ENCODE measurements at regions not wholly inside any gene's neighbourhood (a gene's known extent, or its start where the extent isn't known, plus 50 kb on each side); places are given as distances from the start of the nearest gene placed in this dataset.

DNA sequence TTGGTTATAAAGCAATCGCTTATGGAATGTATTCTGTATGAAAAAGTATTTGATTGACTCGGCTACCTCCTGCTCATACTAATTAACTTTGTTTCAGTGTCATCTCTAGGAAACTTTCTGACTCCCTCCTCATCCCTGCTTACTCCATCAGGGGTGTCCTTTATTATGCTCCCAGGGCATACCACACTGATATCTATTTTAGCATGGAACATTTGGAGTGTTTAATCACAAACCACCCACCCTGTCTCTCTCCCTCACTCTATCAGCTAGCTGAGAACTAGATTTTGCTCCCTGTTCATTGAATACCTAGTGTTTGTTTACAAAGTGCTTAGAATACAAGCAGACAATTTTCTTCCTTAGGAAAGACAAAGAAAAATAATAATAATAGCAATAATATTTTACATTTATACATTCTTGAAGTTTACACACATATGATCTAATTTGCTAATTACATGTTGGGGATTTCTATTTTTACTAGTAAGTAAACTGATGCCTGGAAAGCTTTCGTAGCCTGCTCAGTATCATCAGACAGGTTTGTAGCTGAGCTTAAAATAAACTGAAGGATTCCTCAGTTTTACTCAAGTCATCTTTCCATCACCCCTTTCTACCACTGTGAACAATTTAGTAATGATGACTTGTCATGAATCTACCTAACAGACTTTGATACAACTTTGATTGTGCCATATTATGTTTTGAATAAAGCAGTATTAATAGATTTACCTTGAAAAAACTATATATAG lies 811.4 kb upstream of the HS3ST1 start:
- Histone ChIP-seq H3K27me3 (ENCODE audit: insufficient read depth) (no peaks in the 10 kb centered on the region), H3K9ac (no peak overlapping the region), H3K9me3 (peaks cover 8% of the 10 kb centered on the region; the same call in 1 of the 2 replicates), H3K79me2 (ENCODE audit: insufficient read depth) (no peaks in the 10 kb centered on the region), H3K9me2 (no peaks in the 10 kb centered on the region), H4K20me1 (ENCODE audit: insufficient read depth) (no peaks in the 10 kb centered on the region), H3K4me3 (ENCODE audit: low read depth in 2 of 2, low read length in 1 of 2) (no peak overlapping the region), H3K4me1 (ENCODE audit: control insufficient read depth in 1 of 2, insufficient read depth in 2 of 2, low read depth in 1 of 2, low read length in 1 of 2) (no peaks in the 10 kb centered on the region), H3F3A (replicated peaks; ENCODE audit: insufficient read depth) (no peaks in the 10 kb centered on the region), H2AFZ (ENCODE audit: low read depth) (no peak overlapping the region), H3K4me2 (no peak overlapping the region), H3K36me3 (replicated peaks in 1 of 2; ENCODE audit: control insufficient read depth in 1 of 2, insufficient read depth in 2 of 2, low read length in 1 of 2) (no peaks in the 10 kb centered on the region), H3K27ac (ENCODE audit: low read depth in 2 of 2, low read length in 1 of 2) (no peak overlapping the region)
- ChIA-PET CTCF (interaction anchor here (1.1 kb wide), 1 partner anchor 409 kb away, joined by 3 read pairs; no protein-coding TSS in a partner anchor), POLR2A (no interaction called here)
- DNase-seq = no peak
- 11% methylated on average over 3 of the region's 3 CpGs for WGBS (ENCODE audit: low lambda C conversion rate)
- no peak for TF ChIP-seq FOSL2 (IDR thresholded peaks at IDR 0.05; ENCODE audit: borderline replicate concordance, low read depth)
- no peak for TF ChIP-seq EZH2phosphoT487 (IDR thresholded peaks at IDR 0.05; ENCODE audit: borderline replicate concordance, low read depth)
- no peak for TF ChIP-seq RFX5 (IDR thresholded peaks at IDR 0.05; ENCODE audit: low read length)
- TF ChIP-seq, protein P1, sequence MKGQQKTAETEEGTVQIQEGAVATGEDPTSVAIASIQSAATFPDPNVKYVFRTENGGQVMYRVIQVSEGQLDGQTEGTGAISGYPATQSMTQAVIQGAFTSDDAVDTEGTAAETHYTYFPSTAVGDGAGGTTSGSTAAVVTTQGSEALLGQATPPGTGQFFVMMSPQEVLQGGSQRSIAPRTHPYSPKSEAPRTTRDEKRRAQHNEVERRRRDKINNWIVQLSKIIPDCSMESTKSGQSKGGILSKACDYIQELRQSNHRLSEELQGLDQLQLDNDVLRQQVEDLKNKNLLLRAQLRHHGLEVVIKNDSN (IDR thresholded peaks at IDR 0.05; ENCODE audit: borderline replicate concordance, low read depth) = no peak
- TF ChIP-seq IRF3 (IDR thresholded peaks at IDR 0.05; ENCODE audit: low read depth, low read length) = no peak
- TF ChIP-seq, protein P2, sequence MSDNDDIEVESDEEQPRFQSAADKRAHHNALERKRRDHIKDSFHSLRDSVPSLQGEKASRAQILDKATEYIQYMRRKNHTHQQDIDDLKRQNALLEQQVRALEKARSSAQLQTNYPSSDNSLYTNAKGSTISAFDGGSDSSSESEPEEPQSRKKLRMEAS (IDR thresholded peaks at IDR 0.05; ENCODE audit: low read depth) = no peak
- no peak for TF ChIP-seq TEAD4 (IDR thresholded peaks at IDR 0.05; ENCODE audit: borderline replicate concordance, insufficient read depth)
- TF ChIP-seq TCF12 (IDR thresholded peaks at IDR 0.05) = no peak
- no peak for TF ChIP-seq FOXM1 (IDR thresholded peaks at IDR 0.05; ENCODE audit: low read depth)
- no peak for TF ChIP-seq POLR2AphosphoS5 (IDR thresholded peaks at IDR 0.05; ENCODE audit: low read depth, low read length)
- no peak for TF ChIP-seq YY1 (IDR thresholded peaks at IDR 0.05; ENCODE audit: low read depth)
- TF ChIP-seq, protein P3, sequence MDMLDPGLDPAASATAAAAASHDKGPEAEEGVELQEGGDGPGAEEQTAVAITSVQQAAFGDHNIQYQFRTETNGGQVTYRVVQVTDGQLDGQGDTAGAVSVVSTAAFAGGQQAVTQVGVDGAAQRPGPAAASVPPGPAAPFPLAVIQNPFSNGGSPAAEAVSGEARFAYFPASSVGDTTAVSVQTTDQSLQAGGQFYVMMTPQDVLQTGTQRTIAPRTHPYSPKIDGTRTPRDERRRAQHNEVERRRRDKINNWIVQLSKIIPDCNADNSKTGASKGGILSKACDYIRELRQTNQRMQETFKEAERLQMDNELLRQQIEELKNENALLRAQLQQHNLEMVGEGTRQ (IDR thresholded peaks at IDR 0.05; ENCODE audit: borderline replicate concordance, low read depth, low read length) = no peak
- TF ChIP-seq RXRA (IDR thresholded peaks at IDR 0.05; ENCODE audit: borderline replicate concordance, low read depth) = no peak
- TF ChIP-seq RAD21 (IDR thresholded peaks at IDR 0.05; ENCODE audit: low read length) = no peak
- TF ChIP-seq, protein P4, sequence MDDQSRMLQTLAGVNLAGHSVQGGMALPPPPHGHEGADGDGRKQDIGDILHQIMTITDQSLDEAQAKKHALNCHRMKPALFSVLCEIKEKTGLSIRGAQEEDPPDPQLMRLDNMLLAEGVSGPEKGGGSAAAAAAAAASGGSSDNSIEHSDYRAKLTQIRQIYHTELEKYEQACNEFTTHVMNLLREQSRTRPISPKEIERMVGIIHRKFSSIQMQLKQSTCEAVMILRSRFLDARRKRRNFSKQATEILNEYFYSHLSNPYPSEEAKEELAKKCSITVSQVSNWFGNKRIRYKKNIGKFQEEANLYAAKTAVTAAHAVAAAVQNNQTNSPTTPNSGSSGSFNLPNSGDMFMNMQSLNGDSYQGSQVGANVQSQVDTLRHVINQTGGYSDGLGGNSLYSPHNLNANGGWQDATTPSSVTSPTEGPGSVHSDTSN (IDR thresholded peaks at IDR 0.05) = no peak
